Colonic mucosa (tissue), 4 donors: ENCODE measurements at regions not wholly inside any gene's neighbourhood (a gene's known extent, or its start where the extent isn't known, plus 50 kb on each side); places are given as distances from the start of the nearest gene placed in this dataset.
"Not testable (repeated sequence)": the region's sequence is repeated elsewhere in the genome, so short reads cannot be mapped to it uniquely, and the experiment has no call there.

Experiments used
- DNase-seq: peaks from one replicate; pipeline ENCODE4 v3.0.0-alpha.2; 2020
- H3K27ac ChIP-seq: fragments of 200-600 bp; one replicate; pipeline ENCODE4 v1.8.0; 2021
- H3K27me3 ChIP-seq: fragments of 200-600 bp; one replicate; pipeline ENCODE4 v1.8.0; 2021
- H3K36me3 ChIP-seq: fragments of 200-600 bp; one replicate; pipeline ENCODE4 v1.8.0; 2021
- H3K4me1 ChIP-seq: fragments of 200-600 bp; one replicate; pipeline ENCODE4 v1.8.0; 2021; ENCODE audit warnings: mild to moderate bottlenecking
- H3K4me3 ChIP-seq: fragments of 200-600 bp; one replicate; pipeline ENCODE4 v1.8.0; 2021
- H3K9ac ChIP-seq, 2 donors: one replicate each; pipeline ENCODE4 v1.7.0; 2013; ENCODE audit warnings: control low read depth in 2 of 2, low read depth in 2 of 2, low read length in 2 of 2
- H3K9me3 ChIP-seq: fragments of 200-600 bp; one replicate; pipeline ENCODE4 v1.8.0; 2021
- intact Hi-C: fragments of 100-400 bp; cut with DNase I; formaldehyde crosslinking; loops from one replicate; pipeline ENCODE4 v1.14.1; 2022
- TF ChIP-seq, protein P1 (sequence below): fragments of 200-600 bp; IDR thresholded peaks from one replicate; pipeline ENCODE4 v1.8.0; 2022; ENCODE audit warnings: antibody characterized with exemption, mild to moderate bottlenecking
- donor health status: healthy.
- donor health status: DM: no; HTN: no; CAD: no.
- donor health status: DM: no; HTN: no; CAD: no.

DNA sequence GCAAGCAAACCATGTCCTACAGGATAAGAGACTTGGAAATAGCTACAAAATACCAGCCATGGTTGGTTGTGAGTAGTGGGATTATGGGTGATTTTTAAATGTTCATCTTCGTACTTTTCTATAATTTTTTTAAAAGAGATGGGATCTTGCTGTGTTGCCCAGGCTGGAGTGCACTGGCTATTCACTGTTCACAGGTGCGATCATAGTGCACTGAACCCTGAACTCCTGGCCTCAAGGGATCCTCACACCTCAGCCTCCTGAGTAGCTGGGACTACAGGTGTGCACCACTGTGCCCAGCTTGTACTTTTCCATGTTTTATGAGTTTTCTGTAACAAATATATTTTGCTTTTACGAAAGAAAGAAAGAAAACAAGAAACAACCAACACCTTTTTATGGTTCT is 224.2 kb downstream of the FOXD2 start:
- H3K9ac ChIP-seq, result no peak overlapping the region
- intact Hi-C loops, result no loop called here
- no peak overlapping the region for H3K4me3 ChIP-seq
- H3K27me3 ChIP-seq, result no peaks in the 10 kb centered on the region
- TF ChIP-seq, protein P1, sequence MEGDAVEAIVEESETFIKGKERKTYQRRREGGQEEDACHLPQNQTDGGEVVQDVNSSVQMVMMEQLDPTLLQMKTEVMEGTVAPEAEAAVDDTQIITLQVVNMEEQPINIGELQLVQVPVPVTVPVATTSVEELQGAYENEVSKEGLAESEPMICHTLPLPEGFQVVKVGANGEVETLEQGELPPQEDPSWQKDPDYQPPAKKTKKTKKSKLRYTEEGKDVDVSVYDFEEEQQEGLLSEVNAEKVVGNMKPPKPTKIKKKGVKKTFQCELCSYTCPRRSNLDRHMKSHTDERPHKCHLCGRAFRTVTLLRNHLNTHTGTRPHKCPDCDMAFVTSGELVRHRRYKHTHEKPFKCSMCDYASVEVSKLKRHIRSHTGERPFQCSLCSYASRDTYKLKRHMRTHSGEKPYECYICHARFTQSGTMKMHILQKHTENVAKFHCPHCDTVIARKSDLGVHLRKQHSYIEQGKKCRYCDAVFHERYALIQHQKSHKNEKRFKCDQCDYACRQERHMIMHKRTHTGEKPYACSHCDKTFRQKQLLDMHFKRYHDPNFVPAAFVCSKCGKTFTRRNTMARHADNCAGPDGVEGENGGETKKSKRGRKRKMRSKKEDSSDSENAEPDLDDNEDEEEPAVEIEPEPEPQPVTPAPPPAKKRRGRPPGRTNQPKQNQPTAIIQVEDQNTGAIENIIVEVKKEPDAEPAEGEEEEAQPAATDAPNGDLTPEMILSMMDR, result no peak
- H3K9me3 ChIP-seq, result no peaks in the 10 kb centered on the region
- DNase-seq, result no peak
- H3K36me3 ChIP-seq, result no peaks in the 10 kb centered on the region
- no peak overlapping the region for H3K27ac ChIP-seq
- no peaks in the 10 kb centered on the region for H3K4me1 ChIP-seq

- Histone ChIP-seq H3K27ac (no peak overlapping the region), H3K9me3 (no peaks in the 10 kb centered on the region), H3K36me3 (no peaks in the 10 kb centered on the region), H3K4me1 (no peaks in the 10 kb centered on the region), H3K9ac (no peak overlapping the region), H3K27me3 (no peaks in the 10 kb centered on the region), H3K4me3 (no peak overlapping the region)
- no peak for DNase-seq
- TF ChIP-seq, protein P1, result no peak
- intact Hi-C loops, result no loop called here
Observed at GRCh38 chr1:47663286-47663685, 225.4 kb downstream of the FOXD2 start.

- intact Hi-C loops, result no loop called here
Observed at GRCh38 chr1:47664356-47664755, 226.5 kb downstream of the FOXD2 start.

DNA sequence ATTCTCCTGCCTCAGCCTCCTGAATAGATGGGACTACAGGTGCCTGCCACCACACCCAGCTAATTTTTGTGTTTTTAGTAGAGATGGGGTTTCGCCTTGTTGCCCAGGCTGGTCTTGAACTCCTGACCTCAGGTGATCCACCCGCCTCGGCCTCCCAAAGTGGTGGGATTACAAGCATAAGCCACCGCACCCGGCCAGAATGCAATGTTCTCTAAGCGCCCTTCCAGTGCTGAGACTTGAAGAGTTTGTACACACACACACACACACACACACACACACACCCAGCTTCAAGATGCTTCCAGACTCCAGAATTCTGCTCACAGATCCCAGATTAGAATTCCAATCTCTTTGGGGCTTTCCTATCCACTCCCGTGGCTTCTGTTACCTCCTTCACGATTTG is 227.1 kb downstream of the FOXD2 start:
- H3K4me1 ChIP-seq, intact Hi-C loops, H3K27ac ChIP-seq, H3K9me3 ChIP-seq, H3K4me3 ChIP-seq, H3K27me3 ChIP-seq, H3K9ac ChIP-seq, H3K36me3 ChIP-seq: not testable (repeated sequence)
- peak; percentile 9 for DNase-seq

More at GRCh38 chr1:47664356-47664755, 226.5 kb downstream of the FOXD2 start:
- no peak overlapping the region for H3K4me3 ChIP-seq
- TF ChIP-seq, protein P1, result no peak
- no peak overlapping the region for H3K27ac ChIP-seq
- no peaks in the 10 kb centered on the region for H3K9me3 ChIP-seq
- H3K36me3 ChIP-seq, result no peaks in the 10 kb centered on the region
- no peak overlapping the region for H3K9ac ChIP-seq
- no peaks in the 10 kb centered on the region for H3K4me1 ChIP-seq
- peak; percentile 9 for DNase-seq
- H3K27me3 ChIP-seq, result no peaks in the 10 kb centered on the region

DNA sequence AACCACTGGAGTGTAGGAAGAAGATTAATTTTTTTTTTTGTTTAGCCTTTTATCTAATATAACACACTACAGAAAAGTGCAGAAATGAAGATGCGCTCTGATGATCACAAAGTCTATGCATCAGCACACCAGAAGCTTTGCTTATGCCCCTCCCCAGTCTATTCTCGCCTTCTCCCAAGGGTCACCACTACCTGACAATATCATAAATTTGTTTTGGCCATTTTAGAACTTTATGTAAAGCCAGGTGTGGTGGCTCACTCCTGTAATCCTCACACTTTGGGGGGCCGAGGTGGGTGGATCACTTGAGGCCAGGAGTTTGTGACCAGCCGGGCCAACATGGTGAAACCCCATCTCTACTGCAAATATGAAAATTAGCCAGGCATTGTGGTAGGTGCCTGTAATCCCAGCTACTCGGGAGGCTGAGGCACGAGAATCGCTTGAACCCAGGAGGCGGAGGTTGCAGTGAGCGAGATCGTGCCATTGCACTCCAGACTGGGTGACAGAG is 231.3 kb downstream of the FOXD2 start:
- H3K27ac ChIP-seq, result no peak overlapping the region
- TF ChIP-seq, protein P1, result no peak
- intact Hi-C loops, result no loop called here
- H3K36me3 ChIP-seq, result no peaks in the 10 kb centered on the region
- no peaks in the 10 kb centered on the region for H3K4me1 ChIP-seq
- H3K9ac ChIP-seq, result no peak overlapping the region
- H3K4me3 ChIP-seq, result no peak overlapping the region
- peak; percentile 5 for DNase-seq
- H3K9me3 ChIP-seq, result no peaks in the 10 kb centered on the region
- H3K27me3 ChIP-seq, result no peaks in the 10 kb centered on the region

GRCh38 chr1:47672622-47673021 is 234.8 kb downstream of the FOXD2 start:
- TF ChIP-seq, protein P1, result no peak
- DNase-seq, result no peak
- H3K4me1 ChIP-seq, result no peaks in the 10 kb centered on the region
- no peaks in the 10 kb centered on the region for H3K9me3 ChIP-seq
- no peaks in the 10 kb centered on the region for H3K36me3 ChIP-seq
- intact Hi-C loops, result no loop called here
- H3K27ac ChIP-seq, result no peak overlapping the region
- H3K27me3 ChIP-seq, result no peaks in the 10 kb centered on the region
- no peak overlapping the region for H3K9ac ChIP-seq
- H3K4me3 ChIP-seq, result no peak overlapping the region
